ENCODE measurements at regions not wholly inside any gene's neighbourhood (a gene's known extent, or its start where the extent isn't known, plus 50 kb on each side); places are given as distances from the start of the nearest gene placed in this dataset.
"Not testable (repeated sequence)": the region's sequence is repeated elsewhere in the genome, so short reads cannot be mapped to it uniquely, and the experiment has no call there.

- intact Hi-C loops (cut with DNase I); DNase-seq; ATAC-seq: not testable (repeated sequence)
These were observed 124.3 kb downstream of the TP53TG3F start for GRCh38 chr16:33583702-33584101.

DNA sequence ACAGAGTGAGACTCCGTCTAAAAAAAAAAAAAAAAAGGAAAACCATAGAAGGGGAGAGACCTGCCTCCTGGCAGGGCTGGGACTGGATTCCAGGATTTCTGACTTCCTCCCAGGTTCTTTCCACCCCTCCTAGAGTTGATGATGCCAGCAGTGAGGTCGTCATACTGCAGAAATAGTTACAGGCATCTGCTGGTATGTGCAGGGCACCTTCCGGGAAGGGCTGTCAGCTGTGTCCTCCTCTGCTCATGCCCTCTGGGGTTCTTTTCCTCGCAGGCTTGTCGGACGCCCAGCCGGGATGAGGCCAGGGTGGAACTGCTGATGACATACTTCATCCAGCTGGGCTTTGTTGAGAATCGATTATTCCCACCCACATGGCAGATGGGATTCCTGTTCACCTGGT is 129.2 kb downstream of the TP53TG3F start:
- DNase-seq; ATAC-seq; intact Hi-C loops (cut with DNase I): not testable (repeated sequence)

DNA sequence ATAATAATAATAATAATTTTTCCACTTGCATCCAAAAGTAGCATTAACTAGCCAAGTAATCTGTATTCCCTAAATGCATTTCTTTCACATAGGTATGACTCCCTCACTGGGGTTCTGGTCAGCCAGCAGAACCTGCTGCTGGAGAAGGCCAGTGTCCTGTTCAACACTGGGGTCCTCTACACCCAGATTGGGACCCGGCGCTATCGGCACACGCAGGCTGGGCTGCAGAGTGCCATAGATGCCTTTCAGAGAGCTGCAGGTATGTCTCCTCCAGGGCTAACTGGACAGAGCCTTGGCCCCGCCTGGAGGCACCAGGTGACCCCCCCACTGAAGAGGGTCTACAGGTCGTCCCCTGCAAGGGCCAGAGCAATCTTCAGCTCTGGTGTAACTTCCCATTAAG is 133.9 kb downstream of the TP53TG3F start:
- intact Hi-C loops (cut with DNase I); DNase-seq; ATAC-seq: not testable (repeated sequence)

DNA sequence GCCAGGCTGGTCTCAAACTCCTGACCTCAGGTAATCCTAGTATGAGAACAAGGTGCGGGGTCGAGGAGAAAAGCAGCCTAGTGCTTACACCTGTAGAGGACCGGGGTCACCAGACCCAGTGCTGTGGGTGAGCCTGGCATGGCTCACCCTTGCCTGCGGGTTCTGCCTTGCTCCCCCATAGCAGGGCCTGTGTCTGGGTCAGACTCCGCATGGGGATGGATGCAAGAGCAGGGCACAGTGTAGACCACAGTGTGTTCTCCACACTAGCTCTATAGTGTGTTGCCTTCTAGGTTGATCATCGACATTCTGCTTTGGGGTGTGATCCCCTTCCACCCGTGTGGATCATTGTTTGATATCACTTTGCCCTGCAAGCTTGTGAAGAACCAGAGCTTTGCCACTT is 135.7 kb downstream of the TP53TG3F start:
- ATAC-seq; DNase-seq; intact Hi-C loops (cut with DNase I): not testable (repeated sequence)

GRCh38 chr16:33601029-33601428 is 141.6 kb downstream of the TP53TG3F start:
- ATAC-seq; intact Hi-C loops (cut with DNase I); DNase-seq: not testable (repeated sequence)

DNA sequence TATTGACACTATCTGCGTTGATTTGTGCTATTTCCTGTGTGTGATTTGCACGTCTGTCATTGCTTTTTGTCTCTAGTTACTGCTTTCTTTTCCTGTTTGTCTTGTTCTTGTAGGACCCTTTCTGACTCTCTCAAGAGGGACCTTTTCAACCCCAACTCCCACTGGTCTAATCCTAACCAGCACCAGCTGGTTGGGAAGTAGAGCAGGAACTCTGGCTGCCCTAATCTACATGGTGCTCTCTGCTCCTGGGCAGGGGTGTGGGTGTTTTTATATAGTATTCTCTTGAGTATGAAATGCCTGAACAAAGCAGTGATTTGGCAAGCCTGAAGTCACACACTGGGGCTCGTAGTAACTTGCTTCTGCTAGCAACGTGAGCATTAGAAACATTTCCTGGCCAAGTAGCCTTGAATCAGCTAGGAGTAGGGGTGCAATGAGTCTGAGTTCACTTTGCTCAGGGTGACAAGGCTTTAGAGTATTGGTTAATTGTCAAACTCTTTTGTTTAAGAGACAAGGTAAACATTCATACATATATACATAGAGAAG is 164.2 kb downstream of the TP53TG3F start:
- intact Hi-C loops (cut with DNase I); ATAC-seq: not testable (repeated sequence)

GRCh38 chr16:33628895-33629294 is 169.5 kb downstream of the TP53TG3F start:
- intact Hi-C loops (cut with DNase I); DNase-seq; ATAC-seq: not testable (repeated sequence)

More for the DNA sequence above, 164.2 kb downstream of the TP53TG3F start:
- DNase-seq: not testable (repeated sequence)

- ATAC-seq: not testable (repeated sequence)
These were observed 172.3 kb downstream of the TP53TG3F start for GRCh38 chr16:33631713-33632112.

DNA sequence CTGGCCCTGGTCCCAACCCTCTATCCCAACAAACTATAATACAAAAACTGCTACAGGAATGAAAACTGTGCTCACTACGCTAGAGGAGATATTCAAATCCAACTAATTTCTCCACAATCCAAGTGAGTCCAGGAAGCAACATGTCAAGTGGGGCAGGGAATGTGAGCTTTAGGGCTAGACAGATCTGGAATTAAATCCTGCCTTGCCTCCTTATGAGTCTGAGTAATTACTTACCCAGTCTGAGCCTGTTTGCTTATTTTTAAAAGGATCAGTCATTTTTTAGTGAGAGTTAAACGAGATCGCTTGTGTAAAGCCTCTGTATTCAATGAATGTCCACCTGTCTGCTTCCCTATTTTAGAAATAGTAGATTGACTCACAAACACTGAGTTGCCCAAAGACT is 174.6 kb downstream of the TP53TG3F start:
- DNase-seq; intact Hi-C loops (cut with DNase I); ATAC-seq: not testable (repeated sequence)

More at GRCh38 chr16:33631713-33632112, 172.3 kb downstream of the TP53TG3F start:
- intact Hi-C loops (cut with DNase I); DNase-seq: not testable (repeated sequence)

DNA sequence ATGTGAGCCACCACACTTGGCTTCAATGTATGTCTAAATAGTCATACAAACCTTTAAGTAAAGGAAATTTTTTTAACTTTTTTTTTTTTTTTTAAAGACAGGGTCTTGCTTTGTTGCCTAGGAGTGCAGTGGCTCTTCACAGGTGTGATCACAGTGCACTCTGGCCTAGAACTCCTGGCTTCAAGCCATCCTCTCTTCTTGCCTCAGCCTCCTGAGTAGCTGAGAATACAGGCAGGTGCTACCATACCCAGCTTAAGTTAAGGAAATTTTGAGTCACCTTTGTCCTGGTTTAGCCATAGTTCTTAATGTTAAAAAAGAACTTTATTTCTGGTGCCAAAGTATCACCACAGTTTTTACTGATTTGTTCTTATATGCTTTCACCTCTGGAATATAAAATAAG is 177.3 kb downstream of the TP53TG3F start:
- ATAC-seq; DNase-seq; intact Hi-C loops (cut with DNase I): not testable (repeated sequence)

GRCh38 chr16:33643270-33643669 is 183.9 kb downstream of the TP53TG3F start:
- ATAC-seq; DNase-seq; intact Hi-C loops (cut with DNase I): not testable (repeated sequence)

DNA sequence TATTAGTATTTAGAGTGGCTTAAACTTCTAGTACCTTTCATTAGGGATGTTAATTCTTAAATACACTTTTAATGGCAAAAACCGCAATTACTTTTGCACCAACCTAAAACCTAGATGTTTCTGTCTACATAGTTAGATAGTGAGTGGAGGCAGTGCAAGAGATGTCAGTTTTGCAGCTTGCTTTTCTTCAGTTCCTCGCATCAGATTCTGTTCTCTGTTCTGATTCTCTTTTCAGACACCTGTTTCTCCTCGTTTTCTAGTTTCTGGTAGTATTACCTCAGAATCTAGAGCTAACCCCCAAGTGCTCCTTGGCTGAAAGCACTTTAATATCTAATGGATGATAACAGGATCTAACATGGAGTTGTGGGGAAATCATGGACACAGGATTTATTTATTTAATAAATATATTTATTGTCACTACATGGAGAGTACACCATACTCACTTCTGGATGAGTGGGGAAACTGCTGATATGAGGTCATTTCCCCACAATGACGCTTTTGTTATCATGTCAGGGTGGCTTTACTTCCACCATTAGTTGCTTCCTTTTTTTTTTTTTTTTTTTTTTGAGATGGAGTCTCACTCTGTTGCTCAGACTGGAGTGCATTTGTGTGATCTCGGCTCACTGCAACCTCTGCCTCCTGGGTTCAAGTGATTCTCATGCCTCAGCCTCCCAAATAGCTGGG is 184.4 kb downstream of the TP53TG3F start:
- ATAC-seq; intact Hi-C loops (cut with DNase I): not testable (repeated sequence)

GRCh38 chr16:33646386-33646785 is 187.0 kb downstream of the TP53TG3F start:
- intact Hi-C loops (cut with DNase I); ATAC-seq; DNase-seq: not testable (repeated sequence)

More for the DNA sequence above, 184.4 kb downstream of the TP53TG3F start:
- not testable (repeated sequence) for DNase-seq

- DNase-seq; intact Hi-C loops (cut with DNase I): not testable (repeated sequence)
- ATAC-seq: peak; percentile 70
These were observed 196.3 kb downstream of the TP53TG3F start for GRCh38 chr16:33655756-33656155.

GRCh38 chr16:33656394-33656793 is 197.0 kb downstream of the TP53TG3F start:
- intact Hi-C loops (cut with DNase I); DNase-seq: not testable (repeated sequence)
- peak; percentile 84 to 86 for ATAC-seq

DNA sequence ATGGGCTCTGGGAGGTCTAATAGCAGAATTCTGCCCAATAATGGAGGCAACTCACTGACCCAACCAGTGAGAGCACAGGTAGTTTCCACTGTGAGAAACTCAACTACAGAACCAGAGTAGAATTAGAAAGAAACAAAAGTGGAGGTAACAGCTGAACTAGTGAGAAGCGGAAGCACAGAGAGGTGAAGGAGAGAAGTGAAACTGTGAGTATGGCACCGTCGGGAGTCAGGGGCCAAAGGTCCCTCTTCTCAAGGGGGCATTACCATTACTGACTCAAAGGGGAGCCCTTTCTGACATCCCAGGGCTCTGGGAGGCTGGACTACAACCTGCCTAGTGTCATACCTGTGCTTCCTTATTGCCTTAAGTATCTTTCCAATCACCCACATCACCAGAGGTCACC is 198.3 kb downstream of the TP53TG3F start:
- ATAC-seq; DNase-seq; intact Hi-C loops (cut with DNase I): not testable (repeated sequence)

DNA sequence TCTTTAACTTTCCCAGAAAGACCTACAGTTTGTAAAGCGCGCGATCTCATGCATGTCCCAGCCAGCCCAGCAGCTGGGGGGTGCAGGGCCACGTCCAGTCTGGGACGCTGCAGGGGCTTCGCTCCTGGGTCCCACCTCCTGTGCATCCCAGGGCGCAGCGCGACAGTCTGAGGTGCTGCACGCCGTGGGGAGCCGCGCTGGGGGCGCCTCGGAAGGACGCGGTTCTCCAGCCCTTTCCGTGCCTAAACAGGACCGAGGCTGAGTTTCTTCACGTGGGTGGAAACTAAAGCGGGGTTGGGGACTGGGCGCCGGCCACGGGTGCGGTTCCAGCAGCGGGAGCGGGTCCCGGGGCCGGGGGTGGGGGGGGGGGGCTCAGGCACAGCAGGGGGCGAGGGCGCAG is 221.4 kb downstream of the TP53TG3F start:
- ATAC-seq; intact Hi-C loops (cut with DNase I): not testable (repeated sequence)

GRCh38 chr16:33700320-33700719 is 240.9 kb downstream of the TP53TG3F start:
- DNase-seq; ATAC-seq; intact Hi-C loops (cut with DNase I): not testable (repeated sequence)

More for the DNA sequence above, 221.4 kb downstream of the TP53TG3F start:
- not testable (repeated sequence) for DNase-seq

GRCh38 chr16:33706845-33707590 is 247.6 kb downstream of the TP53TG3F start:
- intact Hi-C loops (cut with DNase I); ATAC-seq; DNase-seq: not testable (repeated sequence)

All from left cardiac atrium (tissue), 4 donors.